Central memory CD4-positive, alpha-beta T cell (primary cell): ENCODE measurements at regions not wholly inside any gene's neighbourhood (a gene's known extent, or its start where the extent isn't known, plus 50 kb on each side); places are given as distances from the start of the nearest gene placed in this dataset.
"Not testable (repeated sequence)": the region's sequence is repeated elsewhere in the genome, so short reads cannot be mapped to it uniquely, and the experiment has no call there.

Experiments
- DNase-seq: peaks from one replicate; pipeline ENCODE4 v3.0.0; 2022

DNA sequence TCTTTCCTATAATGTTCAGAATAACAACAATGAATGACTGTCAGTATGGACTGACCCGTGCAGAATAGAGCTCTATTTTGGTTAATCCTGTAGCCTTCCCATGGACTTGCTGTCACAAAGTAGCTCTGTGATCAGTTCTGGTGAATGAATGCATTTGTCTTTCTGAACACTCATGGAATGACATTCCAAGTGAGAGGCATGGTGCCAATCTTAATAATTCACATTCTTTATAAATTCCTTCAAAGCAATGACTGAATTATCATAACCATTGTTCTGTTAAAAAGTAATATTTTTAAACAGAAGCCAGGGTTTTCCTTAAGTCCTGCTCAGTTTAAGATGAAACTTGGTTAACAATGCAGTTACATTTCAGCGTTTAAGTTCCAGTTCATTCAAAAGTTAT is 360.5 kb downstream of the ICE1 start:
- DNase-seq, result no peak

DNA sequence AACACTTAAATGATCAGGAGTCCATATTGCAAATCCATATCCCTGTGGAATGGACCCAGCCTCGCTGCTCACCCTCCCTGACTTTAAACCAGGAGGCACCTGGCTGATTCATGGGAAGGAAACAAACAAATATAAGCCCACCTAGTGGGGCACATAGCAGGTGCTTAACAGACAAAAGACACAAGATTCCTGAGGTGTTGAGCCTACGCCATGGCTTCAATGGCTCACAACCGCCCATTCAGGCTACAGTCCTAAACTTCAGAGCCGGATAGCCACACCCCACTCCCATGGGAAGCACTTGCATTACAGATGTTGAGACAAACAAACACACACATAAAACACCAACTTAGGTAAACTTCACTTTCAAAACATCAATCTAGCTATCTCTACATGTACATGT is 359.9 kb downstream of the ICE1 start:
- DNase-seq, result no peak

DNA sequence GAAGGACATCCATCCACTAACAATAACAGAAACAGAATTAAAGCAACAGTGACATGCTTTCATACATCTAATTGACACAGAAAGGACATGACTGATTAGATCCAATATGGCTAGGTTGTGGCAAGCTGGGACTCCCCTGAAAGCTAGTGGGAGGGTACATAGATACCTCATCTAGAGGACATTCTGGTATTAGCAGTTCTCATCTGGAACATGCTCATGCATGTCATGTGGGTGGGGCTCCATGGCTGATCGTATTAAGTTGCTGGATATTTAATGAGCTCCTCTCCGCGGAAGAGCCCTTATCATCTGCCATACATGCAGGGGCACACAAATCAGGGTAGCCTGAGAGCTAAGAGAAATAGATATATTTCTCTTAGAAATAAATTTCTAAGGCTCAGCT is 358.9 kb downstream of the ICE1 start:
- no peak for DNase-seq

DNA sequence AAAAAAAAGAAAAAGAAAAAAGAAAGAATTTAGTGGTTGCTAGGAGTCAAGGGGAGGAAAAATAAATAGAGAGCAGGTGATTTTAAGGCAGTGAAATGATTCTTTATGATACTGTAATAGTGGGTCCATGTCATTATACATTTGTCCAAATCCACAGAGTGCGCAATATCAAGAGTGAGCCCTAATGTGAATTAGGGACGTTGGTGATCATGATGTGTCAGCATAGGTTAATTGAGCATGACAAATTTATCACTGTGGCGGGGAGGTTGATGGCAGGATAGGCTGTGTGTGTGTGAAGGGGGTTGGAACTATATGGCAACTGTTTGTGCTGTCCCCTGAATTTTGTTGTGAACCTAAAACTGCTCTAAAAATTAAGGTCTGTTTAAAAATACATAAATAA is 357.8 kb downstream of the ICE1 start:
- no peak for DNase-seq

DNA sequence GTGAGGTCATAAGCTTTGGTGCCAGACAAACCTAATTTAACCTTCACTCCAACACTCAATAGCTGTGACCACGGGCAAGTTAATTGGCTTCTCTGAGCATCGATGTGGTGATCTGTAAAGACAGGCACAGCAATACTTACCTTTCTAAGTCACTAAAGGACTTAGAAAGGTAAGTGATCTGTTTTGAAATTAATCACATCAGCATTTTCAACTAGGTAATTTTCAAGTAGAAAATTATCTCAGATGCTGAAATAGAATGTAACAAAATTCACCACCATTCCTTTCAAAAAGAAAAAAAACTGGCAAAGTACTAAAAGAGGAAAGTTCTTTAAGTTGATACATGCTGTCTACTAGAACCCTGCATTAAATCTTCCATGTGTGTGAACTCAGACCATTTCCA is 354.5 kb downstream of the ICE1 start:
- DNase-seq, result no peak

DNA sequence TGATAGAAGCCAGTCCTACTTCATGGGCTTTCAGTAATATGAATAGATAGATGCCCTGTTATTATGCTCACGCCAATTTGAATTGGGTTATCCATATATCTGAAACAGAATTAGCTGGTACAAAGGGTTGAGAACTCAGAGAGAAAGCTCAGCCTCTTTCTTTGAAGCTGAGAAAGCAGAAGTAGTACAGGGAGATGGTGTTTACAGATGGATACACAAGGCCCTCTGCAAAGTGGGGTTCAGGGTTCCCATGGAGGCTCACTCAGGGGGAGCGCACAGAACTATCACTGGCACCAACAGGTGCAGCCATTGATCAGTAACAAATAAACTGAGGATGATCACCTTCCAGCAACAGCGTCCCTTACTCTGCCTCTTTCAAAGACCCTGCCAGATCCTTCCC is 349.7 kb downstream of the ICE1 start:
- no peak for DNase-seq

DNA sequence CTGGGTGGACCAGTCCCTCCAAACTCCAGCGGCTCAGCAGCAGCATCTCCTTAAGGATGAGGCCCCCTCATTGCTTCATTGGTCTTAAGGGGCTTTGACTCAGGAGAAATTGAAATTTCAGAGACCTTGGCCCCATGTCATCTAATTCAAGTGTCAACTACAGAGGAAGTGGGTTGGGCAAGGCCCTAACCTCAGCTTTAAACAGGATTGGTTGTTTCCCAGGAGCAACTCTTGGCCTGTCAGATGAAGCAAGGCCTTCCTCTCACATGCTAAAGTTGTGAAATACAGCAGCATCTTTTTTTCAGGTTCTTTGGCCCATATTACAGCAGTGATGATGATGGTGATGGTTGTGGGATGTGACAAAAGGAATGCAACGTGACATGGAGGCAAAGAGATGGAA is 348.3 kb downstream of the ICE1 start:
- DNase-seq, result no peak

DNA sequence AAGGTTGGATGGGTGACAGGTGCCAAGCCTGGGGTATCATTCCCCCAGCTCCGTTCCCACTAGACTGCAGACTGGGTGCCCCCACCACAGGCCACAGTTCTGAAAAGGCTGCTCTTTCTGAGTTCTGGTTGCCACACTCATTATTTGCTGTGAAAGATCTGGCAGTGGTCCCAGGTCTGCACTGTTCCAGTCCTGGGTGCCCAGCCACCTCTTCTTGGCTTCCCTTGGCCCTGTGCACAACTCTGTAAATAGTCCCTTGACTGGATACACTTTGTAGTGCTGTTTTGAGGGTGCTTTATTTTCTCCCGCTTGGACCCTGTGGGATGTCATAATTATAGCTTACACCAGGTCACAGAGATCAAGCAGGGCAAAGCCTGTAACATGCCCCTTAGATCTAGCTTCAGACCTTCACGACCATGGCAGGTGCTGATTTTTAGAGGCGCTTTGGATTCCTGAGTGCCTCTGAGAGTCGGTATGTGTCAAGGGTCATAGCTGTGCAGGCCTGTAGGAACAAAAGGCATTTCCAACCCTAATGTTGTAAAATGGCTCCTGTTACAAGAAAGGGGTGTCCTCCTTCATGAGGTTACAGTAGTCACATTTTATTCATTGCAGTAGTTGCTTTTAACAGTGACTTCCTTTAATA is 344.9 kb downstream of the ICE1 start:
- DNase-seq, result no peak

DNA sequence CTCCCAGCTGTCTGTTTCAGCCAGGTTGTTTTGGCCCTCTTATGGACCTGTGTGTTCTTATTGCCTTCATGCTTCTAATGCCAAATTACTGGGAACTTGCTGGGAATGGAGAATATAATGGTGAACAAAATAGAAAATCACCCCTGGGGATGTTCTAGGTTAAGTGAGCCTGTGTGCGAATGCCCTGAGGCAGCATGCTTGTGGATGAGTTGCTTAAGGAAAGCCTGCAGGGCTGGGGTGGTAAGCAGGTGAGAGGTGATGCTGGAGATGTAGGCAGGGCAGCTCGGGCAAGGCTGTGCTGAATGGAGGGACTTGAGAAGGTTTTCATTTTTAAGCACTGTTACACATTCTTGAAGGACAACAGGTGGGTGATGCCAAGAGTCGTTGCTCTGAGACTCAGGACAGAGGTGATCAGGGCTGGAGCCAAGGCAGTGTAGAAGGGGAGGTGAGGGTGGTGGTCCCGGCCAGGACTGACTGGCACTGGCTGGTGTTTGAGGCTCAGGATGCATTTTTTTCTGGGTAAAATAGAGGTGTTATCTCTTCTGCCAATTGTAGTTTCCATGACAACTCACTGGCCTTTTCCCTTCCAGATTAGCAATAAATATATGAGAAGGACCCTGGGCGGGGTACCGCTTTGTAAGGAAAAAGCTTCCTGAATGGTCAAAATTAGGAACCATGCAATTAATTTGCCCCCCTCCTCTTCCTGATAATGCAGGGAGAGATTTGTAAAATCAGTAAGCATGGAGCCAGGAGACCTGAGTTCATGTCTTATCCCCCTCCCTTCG is 342.8 kb downstream of the ICE1 start:
- no peak for DNase-seq

DNA sequence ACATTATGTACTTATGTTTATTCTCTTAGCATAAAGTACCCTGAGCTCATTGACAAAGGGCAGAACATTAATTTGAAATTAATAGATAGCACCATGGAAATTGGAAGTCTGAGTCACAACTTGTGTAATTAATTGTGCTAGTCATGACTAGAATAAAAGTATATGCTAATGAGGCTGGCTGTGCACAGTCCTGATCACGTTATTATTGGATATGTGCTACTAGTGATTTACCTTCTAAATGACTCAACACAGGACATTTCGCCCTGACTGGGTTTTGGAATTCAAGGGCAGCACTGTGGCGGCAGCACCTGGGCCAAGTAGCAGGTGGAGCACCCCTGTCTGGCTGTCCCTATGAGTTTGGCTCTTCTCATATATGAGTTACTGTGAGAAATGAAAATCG is 341.8 kb downstream of the ICE1 start:
- DNase-seq, result no peak

DNA sequence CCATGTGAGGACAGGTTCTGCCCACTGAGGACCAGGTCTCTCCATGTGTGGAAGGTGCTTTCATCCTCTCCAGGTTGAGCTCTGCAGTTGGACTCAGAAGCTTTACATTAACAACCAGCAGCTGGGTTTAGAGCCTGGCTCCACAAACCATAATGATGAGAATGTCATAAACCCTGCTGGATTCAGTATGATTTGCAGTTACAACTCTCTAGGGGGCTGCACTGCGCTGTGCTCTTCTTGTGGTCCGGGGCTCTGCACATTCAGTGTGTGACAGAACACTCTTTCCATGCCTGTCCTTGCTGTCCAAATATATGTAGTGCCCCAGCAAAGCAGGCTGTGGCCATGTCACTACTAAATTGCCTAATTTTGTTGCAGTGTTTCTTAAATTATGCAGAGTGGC is 334.3 kb downstream of the ICE1 start:
- no peak for DNase-seq

DNA sequence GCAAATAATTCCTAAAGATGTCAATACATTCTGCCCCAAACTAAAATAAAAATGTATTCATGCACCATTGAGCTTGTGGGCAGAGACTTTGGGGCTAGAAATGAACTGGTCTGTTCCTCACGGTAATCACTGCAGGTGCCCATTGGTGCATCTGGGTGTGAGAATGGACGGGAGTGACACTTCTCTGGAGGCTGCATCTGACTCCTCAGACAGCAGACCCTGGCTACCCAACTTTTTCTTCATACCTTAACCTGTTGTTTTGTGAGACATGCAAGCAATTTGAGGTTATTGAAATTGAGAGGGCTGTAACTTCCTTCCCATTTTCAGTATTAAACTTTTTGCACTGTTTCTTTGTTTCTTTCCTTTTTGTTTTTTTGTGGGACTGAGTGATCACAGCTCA is 333.4 kb downstream of the ICE1 start:
- DNase-seq, result no peak

DNA sequence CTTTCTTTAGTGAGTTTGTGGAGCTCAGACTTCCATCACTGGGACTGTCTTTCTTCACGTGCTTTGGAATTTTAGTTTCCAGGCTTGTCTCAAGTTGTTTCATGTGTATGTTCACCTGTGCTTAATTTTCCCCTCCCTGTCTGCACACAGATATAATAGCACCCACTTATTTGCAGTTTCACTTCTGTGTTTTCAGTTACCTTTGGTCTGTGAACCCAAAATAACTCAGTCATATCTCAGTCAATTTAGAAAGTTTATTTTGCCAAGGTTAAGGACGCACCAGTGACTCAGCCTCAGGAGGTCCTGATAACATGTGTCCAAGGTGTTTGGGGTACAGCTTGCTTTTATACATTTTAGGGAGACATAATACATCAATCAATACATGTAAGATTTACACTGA is 330.4 kb downstream of the ICE1 start:
- DNase-seq, result no peak

DNA sequence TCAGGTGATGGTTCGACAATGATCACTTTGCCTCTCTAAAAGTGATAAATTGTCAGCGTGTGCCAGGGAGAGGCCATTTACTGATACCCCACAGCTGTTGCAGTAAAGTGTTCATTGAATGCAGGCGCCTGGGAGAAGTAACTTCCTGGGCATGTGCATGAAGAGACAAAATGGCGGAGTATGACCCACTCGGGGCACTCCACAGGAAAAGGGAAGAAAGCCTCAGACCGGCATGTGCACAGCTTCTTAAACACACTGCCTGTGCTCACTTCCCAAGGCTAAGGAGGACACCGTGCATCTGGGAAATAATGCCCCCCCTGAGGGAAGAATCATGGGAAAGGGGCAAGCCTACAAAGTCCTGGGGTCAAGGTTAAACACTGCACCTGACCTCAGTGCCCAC is 329.5 kb downstream of the ICE1 start:
- no peak for DNase-seq

DNA sequence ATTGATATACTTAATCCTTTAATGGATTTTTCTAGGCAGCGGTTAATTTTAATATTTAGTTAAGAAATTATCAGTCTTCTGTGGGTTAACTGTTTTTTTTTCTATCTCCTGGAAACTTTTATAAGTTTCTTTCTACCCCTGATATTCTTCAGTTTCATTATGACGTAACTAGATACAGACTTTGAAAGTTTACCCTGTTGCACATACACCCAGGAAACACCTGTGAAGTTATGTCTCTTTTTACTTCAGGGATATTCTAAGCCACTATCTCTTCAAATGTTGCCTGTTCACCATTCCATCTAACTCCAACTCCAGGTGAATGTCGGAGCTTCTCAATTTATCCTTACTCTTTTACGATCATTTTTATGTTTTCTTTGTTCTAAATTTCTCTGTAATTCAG is 329.0 kb downstream of the ICE1 start:
- DNase-seq, result no peak

DNA sequence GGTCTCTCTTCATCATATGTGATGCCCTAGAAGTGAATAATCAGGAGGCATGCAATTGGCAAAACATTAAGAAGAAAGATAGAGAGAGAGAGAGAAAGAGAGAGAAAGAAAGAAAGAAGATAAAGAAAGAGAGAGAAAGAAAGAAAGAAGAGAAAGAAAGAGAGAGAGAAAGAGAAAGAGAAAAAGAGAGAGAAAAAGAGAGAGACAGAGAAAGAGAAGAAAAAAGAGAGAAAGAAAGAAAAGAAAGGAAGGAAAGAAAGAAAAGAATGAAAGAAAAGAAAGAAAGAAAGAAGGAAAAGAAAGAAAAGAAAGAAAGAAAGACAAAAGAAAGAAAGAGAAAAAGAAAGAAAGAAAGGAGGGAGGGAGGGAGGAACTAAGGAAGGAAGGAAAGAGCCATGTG is 318.9 kb downstream of the ICE1 start:
- DNase-seq, result no peak

DNA sequence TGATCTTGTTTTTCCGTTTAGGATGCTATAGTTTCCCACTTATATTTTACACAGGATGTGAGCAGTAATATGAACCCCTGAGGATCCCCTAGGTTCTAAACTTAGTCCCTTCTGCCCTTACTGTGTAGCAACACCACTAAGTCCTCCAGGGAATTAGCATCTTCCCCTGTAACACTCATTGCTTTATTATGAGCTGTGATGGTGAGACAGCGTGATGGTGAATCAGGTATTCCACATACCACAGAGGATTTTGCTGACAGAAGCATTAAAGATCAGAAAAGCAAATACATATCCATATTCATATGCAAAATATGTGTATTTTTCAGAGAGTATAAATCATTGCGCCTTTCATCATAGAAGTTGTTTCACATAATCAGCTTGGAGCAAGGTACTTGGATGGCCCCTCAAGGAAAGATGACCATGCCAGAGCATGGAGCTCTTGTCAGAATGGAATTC is 317.0 kb downstream of the ICE1 start:
- no peak for DNase-seq

DNA sequence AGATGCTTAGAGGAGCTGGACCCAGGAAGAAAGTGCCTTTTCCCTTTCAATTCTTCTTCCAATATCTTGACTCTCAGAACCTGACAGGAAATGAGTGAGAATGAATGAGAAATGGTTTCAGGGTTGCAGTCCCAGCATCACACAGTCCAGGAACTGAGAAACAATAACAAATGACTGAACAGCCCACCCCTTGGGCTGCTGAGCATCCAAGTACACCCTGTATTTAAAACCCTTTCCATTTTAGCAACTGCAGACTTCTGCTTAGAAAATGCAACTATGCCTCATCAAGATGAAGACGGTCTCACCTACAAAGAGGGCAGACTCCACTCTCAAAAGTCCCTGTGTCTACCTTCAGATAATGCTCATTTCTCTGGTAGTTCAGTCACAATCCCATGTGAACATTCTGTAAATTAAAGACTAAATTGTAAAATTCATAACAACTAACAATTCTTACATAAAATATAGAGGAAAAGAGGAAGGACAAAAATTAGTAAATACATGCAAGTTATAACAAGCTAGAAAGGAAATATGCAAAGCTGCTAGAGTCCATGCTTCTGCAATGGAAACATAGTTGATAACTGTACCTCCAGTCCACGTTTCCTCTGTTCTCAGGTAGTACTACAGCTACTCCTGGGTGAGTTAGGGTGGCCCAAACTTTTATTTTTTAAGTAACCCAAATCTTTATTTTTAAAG is 316.5 kb downstream of the ICE1 start:
- no peak for DNase-seq

DNA sequence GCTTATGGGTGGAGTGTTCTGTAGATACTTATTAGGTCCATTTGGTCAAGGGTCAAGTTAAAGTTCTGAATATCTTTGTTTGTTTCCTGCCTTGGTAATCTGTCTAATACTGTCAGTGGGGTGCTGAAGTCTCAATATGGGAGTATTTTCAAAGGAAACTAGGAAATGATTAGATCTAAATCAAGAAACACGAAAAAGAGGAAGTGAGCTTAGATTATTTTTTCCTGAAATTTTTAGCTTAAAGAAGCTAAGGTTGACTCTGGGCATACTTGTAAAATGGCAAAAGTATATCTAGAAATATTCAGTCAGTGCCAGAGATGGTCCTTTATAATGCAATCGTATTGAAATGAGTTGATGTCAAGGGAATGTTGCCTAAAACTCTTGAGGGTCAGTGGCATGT is 313.5 kb downstream of the ICE1 start:
- no peak for DNase-seq

DNA sequence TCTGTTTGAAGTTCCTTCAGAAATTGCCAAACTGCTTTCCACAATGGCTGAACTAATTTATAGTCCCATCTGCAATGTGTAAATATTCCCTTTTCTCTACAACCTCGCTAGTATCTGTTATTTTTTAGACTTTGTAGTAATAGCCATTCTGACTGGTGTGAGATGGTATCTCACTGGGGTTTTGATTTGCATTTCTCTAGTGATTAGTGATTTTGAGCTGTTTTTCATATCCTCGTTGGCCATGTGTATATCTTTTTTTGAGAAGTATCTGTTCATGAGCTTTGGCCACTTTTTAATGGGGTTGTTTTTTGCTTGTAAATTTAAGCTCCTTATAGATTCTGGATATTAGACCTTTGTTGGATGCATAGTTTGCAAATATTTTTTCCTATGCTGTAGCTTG is 310.6 kb downstream of the ICE1 start:
- DNase-seq, result not testable (repeated sequence)

DNA sequence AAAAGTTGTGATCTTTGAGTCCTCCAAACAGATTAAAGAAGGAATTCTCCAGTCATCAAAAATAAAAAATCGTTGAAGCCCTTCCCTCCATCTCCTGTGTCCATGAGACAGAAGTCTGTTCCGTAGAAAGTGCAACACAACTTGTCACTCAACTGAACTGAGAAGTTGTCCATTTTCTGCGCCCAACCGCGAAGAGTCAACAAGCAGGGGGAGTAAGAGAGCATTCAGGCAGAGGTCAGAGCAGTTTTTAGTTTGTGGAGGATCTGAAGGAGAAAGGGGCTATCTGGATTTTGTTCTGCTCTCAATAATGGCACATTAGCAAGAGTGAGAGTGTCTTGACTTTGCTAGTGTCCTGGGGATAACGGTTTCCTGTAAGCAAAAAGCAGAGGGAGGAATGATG is 303.9 kb downstream of the ICE1 start:
- no peak for DNase-seq

DNA sequence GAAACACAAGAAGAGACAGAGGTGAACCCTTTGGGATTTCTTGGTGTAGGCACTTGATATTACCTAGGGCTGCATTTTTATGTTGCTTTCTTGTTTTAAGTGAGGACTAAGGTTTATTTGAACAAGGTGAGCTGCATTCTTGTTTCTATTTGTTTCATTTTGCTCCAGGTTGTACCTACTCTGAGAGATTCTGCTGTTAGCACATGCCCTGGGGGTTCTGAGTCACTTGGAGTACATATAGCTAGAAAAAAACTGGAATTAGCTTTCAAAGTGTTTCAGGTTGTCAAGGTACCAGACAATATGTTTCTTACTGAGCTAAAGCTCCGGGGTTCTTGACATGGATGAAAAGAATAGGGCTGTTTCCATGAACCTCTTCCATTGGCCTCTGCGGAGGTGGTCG is 299.4 kb downstream of the ICE1 start:
- DNase-seq, result no peak

DNA sequence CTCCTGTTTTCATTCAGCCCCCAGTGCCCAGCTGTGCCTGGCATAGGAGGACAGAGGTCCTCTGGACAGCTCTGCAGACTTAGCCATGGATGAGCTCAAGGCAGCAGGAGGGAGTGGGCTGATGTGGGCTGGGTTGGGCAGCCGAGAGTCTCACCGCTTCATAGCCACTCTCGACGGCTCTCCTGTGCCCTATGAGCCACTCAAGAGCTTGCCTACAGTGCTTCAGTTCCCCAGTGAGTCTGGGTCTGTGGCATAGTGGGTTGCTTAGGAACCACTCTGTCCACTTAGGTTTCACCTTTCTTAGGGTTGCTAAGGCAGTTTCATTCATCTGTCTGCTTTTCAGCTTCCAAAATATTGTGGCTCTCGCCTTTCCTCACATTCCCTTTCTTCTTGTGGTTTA is 296.8 kb downstream of the ICE1 start:
- no peak for DNase-seq

DNA sequence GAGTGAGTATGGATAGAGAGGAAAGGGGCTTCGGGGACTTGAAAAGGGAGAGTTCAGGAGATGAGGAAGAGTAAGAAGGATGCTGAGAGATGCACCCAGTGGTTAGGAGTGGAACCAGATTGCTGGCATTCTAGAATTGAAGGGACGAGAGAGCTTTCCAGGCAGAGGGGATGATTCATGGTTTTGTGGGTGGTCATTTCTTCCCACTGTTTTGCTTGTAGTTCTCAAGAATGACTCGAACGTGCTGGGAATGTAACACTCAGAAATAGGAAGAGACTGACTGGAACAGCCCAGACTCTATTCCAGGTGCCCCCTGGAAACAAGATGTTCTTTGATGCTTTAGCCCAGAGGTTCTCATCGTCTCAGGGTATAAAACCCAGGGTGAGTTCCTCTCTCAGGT is 294.2 kb downstream of the ICE1 start:
- DNase-seq, result no peak
